ENCODE measurements at regions not wholly inside any gene's neighbourhood (a gene's known extent, or its start where the extent isn't known, plus 50 kb on each side); places are given as distances from the start of the nearest gene placed in this dataset.

DNA sequence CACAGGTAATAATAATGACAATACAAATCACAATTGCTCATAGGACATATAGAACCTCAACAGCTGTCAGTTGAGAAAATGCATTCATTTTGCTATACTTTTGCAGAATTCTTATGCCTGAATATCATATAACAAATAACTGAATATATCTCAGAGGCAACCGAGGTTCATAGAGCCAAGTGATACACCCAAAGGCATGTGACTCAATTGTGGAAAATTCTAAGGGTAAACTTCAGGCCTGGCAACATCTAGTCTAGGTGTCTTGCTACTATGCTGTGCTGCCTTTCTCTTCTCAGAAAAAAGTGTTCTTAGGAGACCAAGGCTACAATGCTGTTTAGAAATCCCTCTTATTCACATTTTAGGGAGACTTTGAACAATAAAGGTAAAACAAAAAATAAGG lies 270.7 kb downstream of the BAMBI start:
- no peak for ATAC-seq
- no peak overlapping the region for H3K4me3 ChIP-seq
- peaks cover 0 to 15% (median 0%) of the 10 kb centered on the region in 12 donors for H3K9me3 ChIP-seq
- intact Hi-C loops (cut with DNase I) = no loop called here
- H3K27me3 ChIP-seq = peaks cover 0 to 4% (median 0%) of the 10 kb centered on the region in 9 donors
- TF ChIP-seq POLR2A (IDR thresholded peaks at IDR 0.05) = no peak
- TF ChIP-seq, protein P1, sequence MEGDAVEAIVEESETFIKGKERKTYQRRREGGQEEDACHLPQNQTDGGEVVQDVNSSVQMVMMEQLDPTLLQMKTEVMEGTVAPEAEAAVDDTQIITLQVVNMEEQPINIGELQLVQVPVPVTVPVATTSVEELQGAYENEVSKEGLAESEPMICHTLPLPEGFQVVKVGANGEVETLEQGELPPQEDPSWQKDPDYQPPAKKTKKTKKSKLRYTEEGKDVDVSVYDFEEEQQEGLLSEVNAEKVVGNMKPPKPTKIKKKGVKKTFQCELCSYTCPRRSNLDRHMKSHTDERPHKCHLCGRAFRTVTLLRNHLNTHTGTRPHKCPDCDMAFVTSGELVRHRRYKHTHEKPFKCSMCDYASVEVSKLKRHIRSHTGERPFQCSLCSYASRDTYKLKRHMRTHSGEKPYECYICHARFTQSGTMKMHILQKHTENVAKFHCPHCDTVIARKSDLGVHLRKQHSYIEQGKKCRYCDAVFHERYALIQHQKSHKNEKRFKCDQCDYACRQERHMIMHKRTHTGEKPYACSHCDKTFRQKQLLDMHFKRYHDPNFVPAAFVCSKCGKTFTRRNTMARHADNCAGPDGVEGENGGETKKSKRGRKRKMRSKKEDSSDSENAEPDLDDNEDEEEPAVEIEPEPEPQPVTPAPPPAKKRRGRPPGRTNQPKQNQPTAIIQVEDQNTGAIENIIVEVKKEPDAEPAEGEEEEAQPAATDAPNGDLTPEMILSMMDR (IDR thresholded peaks at IDR 0.05) = no peak
- H3K27ac ChIP-seq = no peak overlapping the region
- no peak for DNase-seq
- H3K36me3 ChIP-seq = no peaks in the 10 kb centered on the region
- peaks cover 0 to 16% (median 5%) of the 10 kb centered on the region in 12 donors for H3K4me1 ChIP-seq
- 47 to 80% (median 67%) methylated on average over 1 of the region's 1 CpG for WGBS, 4 donors

DNA sequence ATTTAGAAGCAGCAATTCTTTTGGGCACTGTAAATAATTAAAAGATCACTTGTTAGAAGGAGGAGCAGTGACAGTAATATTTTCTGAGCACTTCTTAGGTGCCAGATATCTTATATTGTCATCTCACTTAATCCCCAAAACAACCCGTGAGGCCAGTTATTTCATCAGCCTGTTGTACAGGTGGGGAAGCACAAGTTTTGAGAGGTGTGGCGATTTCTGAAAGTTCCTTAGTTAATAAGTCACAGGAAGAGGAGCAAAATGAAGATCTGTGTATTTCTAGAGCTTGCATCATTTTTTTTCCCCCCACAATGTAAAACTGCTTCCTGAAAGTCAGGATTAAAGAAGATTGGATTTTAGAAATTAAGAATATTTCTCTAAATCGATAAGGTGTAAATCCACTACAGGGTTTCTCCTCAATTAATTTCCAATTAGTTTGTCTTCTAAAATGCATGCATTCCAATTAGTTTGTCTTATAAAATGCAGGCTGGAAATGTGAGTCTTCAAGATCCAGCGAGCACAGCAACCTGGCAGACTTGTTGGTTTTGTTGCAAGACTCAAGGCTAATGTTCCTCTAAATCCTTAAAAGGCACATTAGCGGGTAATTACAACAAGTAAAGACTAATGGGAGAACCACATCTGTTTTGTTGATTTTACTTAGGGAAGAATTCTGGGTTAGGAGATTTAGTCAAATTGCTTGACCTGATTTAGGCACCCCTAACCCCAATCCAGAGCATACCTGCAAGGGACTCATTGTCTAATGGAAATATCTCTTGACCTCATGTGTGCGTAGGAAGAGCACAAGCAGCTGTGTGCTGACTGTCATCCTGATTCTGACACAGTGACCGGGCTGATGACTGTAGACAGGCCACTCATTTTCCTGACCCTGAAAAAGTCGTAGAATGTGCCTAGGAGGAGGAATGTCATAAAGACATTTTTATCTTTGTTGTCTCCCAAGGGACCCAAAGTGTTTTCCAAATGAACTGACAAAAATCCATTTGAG lies 272.0 kb downstream of the BAMBI start:
- 80 to 87% (median 86%) methylated on average over 8 of the region's 8 CpGs for WGBS, 4 donors
- peaks cover 0 to 4% (median 0%) of the 10 kb centered on the region in 9 donors for H3K27me3 ChIP-seq
- H3K4me3 ChIP-seq = no peak overlapping the region
- H3K4me1 ChIP-seq = peaks cover 0 to 16% (median 5%) of the 10 kb centered on the region in 12 donors
- ATAC-seq (no peak), DNase-seq (no peak)
- no peak overlapping the region for H3K27ac ChIP-seq
- no peak for TF ChIP-seq POLR2A (IDR thresholded peaks at IDR 0.05)
- TF ChIP-seq, protein P1 (IDR thresholded peaks at IDR 0.05) = no peak
- intact Hi-C loops (cut with DNase I) = no loop called here
- H3K9me3 ChIP-seq = peaks cover 0 to 13% (median 0%) of the 10 kb centered on the region in 12 donors
- no peaks in the 10 kb centered on the region for H3K36me3 ChIP-seq

DNA sequence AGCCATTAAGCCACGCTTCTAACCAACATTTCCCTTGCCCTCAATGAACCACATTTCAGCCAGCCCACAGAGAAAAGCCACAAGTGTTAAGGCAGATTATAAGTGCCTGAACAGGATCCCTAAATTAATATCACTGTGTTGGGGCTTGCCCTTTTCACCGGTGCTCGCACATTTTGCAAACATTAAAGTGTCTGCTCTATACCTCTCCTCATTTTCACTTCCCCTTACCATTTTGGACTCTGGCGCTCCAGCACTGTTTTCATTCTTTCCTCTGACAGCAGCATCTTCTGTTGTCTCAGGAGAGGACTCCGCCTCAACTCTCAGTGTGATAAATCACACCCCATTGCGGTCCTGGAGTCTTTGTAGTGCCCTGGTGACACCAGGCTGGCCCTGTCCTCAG lies 274.2 kb downstream of the BAMBI start:
- Histone ChIP-seq H3K36me3 (no peaks in the 10 kb centered on the region), H3K4me1 (peaks cover 0 to 13% (median 5%) of the 10 kb centered on the region in 12 donors), H3K27ac (no peak overlapping the region), H3K27me3 (peaks cover 0 to 4% (median 0%) of the 10 kb centered on the region in 9 donors), H3K9me3 (no peaks in the 10 kb centered on the region), H3K4me3 (no peak overlapping the region)
- no peak for DNase-seq
- intact Hi-C loops (cut with DNase I) = no loop called here
- no peak for ATAC-seq
- 85 to 94% (median 89%) methylated on average over 6 of the region's 6 CpGs for WGBS, 4 donors
- TF ChIP-seq, protein P1 (IDR thresholded peaks at IDR 0.05) = no peak
- no peak for TF ChIP-seq POLR2A (IDR thresholded peaks at IDR 0.05)

DNA sequence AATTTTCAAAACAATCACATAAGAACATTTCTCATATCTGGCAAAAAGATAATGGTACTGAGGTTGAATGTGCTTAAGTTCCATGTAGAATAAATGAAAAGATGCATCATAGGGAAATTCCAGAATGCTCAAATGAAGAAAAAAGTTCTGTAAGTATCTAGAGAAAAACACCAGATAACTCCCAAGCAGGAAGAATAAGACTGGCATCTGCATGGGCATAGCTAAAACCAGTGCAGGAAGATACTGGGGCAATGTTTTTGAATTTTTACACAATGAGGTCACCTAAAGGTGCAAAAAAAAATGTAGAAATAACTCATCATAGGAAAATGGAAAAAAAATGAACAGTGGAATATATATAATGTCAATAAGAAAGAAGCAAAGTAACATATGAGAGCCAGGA lies 275.2 kb downstream of the BAMBI start:
- H3K9me3 ChIP-seq = peaks cover 0 to 3% (median 0%) of the 10 kb centered on the region in 12 donors
- intact Hi-C loops (cut with DNase I) = no loop called here
- peaks cover 0 to 4% (median 0%) of the 10 kb centered on the region in 12 donors for H3K4me1 ChIP-seq
- TF ChIP-seq, protein P1 (IDR thresholded peaks at IDR 0.05) = no peak
- no peak for TF ChIP-seq POLR2A (IDR thresholded peaks at IDR 0.05)
- H3K36me3 ChIP-seq = no peaks in the 10 kb centered on the region
- DNase-seq (no peak), ATAC-seq (no peak)
- peaks cover 0 to 4% (median 0%) of the 10 kb centered on the region in 9 donors for H3K27me3 ChIP-seq
- H3K4me3 ChIP-seq = no peak overlapping the region
- H3K27ac ChIP-seq = no peak overlapping the region

Measured in heart left ventricle (tissue), 16 donors.